ENCODE measurements at regions not wholly inside any gene's neighbourhood (a gene's known extent, or its start where the extent isn't known, plus 50 kb on each side); places are given as distances from the start of the nearest gene placed in this dataset.

DNA sequence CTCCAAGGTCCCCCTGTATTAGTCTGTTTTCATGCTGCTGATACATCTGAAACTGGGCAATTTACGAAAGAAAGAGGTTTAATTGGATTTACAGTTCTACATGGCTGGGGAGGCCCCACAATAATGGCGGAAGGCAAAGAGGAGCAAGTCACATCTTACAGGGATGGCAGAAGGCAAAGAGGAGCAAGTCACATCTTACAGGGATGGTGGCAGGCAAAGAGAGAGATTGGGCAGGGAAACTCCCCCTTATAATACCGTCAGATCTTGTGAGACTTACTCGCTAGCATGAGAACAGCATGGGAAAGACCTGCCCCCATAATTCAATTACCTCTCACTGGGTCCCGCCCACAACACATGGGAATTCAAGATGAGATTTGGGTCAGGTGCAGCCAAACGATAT is 50.0 kb upstream of the FARP1 start:
- H3K9ac ChIP-seq (ENCODE audit: insufficient read depth, low read length): no peak overlapping the region
- no peaks in the 10 kb centered on the region for H3K79me2 ChIP-seq (ENCODE audit: control insufficient read depth, insufficient read depth, low read length)
- no peak overlapping the region for H3K27ac ChIP-seq (ENCODE audit: insufficient read depth, low read length)
- no peaks in the 10 kb centered on the region for H3K9me3 ChIP-seq (ENCODE audit: control insufficient read depth, insufficient read depth, low read depth, low read length)
- TF ChIP-seq EZH2 (IDR thresholded peaks at IDR 0.05; ENCODE audit: low read length, missing control alignments) (no peak), CTCF (conservative IDR thresholded peaks at IDR 0.05 in 1 of 2, IDR thresholded peaks at IDR 0.05 in 1 of 2; ENCODE audit: low read depth in 1 of 2, low read length in 2 of 2) (no peak)
- no peaks in the 10 kb centered on the region for H3K36me3 ChIP-seq (ENCODE audit: control insufficient read depth, insufficient read depth, low read length)
- no peak overlapping the region for H2AFZ ChIP-seq (ENCODE audit: low read length)
- no peak for DNase-seq (ENCODE audit: low read depth in 2 of 2)
- H4K20me1 ChIP-seq (ENCODE audit: control insufficient read depth, extremely low read depth, insufficient read depth, low read length): no peaks in the 10 kb centered on the region
- peaks cover 2% of the 10 kb centered on the region for H3K4me1 ChIP-seq (ENCODE audit: control insufficient read depth, extremely low read depth, insufficient read depth, low read length)
- H3K4me2 ChIP-seq (ENCODE audit: extremely low read depth, insufficient read depth, low read length): no peak overlapping the region
- H3K27me3 ChIP-seq (ENCODE audit: control insufficient read depth, insufficient read depth, low read length): no peaks in the 10 kb centered on the region
- no peak overlapping the region for H3K4me3 ChIP-seq (replicated peaks in 1 of 4; ENCODE audit: control extremely low read depth in 1 of 4, insufficient read depth in 1 of 4, low read depth in 3 of 4, low read length in 4 of 4)

Data from fibroblast of lung (primary cell).